ENCODE measurements at regions not wholly inside any gene's neighbourhood (a gene's known extent, or its start where the extent isn't known, plus 50 kb on each side); places are given as distances from the start of the nearest gene placed in this dataset.
"Not testable (repeated sequence)": the region's sequence is repeated elsewhere in the genome, so short reads cannot be mapped to it uniquely, and the experiment has no call there.

DNA sequence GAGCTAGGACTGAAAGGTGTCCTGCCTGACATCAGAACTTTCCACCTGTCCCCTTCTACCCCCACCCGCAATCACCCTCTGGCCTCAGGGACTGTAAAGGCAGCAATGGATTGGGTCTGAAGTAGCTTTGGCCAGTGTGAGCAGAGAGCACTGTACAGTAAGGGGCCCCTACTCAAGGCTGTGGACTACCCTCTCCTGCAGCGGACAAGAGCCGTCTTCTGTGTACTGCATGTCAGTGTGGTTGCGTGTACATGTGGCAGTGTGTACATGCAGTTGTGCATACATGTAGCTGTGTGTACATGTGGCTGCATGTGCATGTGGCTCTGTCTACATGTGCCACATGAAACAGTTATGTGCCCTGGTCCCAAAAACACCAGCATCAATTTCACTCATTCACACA lies 205.9 kb upstream of the LINGO1 start:
- DNase-seq, result no peak

DNA sequence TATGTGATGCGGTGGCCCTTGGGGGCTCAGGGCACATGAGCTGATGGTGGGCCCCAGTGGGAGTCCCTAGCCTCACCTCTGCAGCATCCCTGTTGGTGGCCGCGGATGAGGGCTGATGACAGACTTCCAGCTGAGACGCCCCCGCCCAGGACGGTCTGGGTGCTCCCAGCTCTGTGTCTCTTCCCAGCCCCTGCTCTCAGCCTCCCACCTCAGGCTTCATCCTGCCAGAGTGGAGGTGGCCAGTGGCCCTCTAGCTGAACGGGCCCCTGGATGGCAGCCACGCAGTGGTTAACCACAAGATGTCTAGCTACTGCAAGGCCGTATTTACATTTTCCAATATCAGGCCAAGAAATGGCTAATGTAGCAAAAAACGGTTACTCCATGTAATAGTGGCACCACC lies 205.3 kb upstream of the LINGO1 start:
- no peak for DNase-seq

DNA sequence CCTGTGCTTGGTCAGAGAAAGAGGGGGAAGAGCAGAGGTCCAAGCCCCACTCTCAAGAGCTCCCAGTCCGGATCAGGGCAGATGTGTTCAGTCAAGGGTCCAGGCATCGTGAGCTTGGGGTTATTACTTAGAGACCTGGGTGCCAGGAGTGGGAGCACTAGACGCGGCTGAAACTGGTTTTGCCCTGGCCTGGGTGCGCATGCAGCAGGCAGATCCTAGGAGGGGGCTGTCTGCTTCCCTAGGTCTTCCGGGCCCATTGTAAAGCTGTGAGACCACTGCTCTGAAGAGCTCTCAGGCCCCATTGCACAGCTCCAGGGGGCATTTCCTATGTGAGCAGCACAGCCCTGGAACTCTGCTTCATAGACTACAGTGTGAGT lies 204.9 kb upstream of the LINGO1 start:
- DNase-seq, result no peak

DNA sequence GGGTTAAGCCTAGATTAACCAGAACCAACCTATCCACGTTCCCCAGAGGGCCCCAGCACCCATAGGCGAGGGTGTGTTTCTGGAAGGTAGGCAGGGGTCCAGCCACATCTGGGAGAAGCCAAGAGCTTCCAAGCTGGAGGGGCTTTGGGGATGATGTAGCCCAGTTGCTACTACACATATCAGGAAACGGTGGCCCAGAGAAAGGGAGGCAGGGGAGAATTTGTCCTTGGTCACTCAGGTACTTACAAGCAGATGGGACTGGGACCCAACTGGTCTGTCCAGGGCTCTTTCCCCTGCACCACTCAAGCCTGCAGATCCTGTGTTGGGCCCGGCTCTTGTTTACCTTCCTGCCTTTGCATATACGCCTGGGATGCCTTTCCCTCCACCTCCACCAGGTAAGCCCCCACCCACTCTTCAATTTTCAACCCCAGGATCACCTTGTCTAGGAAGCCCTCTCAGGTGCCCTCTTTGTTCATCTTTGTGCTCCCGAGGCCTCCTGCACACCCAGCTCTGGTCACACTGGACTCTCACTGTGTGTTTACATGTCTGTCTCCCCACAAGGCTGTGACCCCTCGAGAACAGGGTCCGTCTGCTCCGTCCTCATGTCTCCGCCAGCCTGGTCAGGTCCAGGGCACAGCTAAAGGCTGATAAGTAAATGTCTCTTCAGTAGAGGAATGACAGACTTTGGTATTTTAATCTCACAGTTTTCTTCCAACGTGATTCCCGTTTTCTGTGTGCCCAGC lies 204.4 kb upstream of the LINGO1 start:
- no peak for DNase-seq

DNA sequence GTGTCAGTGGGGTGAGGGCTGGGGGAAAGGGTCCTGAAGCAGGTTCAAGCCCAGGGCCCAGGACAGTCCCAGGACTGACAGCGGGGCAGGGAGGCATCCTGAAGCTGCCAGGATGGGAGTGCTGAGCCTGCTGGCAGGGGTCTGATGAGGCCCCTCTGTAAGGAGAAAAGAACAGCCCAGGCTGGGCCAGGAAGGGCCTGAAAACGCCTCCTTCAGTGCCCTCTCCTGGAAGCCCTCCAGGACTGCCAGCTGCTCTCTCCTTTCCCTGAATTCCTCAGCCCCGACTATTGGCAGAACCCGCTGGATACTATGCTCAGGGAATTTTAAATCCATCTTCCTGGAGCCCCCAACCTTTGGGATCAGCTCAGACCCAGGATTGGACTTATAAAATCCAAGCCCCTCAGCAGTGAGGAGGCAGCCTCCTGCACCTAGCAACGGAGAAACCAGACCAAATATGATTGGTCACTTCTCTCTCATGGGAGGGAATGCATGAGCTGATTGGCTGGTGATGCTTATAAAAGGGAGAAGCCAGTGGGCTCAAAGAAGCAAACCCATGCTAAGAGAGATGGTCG lies 203.5 kb upstream of the LINGO1 start:
- DNase-seq, result no peak

DNA sequence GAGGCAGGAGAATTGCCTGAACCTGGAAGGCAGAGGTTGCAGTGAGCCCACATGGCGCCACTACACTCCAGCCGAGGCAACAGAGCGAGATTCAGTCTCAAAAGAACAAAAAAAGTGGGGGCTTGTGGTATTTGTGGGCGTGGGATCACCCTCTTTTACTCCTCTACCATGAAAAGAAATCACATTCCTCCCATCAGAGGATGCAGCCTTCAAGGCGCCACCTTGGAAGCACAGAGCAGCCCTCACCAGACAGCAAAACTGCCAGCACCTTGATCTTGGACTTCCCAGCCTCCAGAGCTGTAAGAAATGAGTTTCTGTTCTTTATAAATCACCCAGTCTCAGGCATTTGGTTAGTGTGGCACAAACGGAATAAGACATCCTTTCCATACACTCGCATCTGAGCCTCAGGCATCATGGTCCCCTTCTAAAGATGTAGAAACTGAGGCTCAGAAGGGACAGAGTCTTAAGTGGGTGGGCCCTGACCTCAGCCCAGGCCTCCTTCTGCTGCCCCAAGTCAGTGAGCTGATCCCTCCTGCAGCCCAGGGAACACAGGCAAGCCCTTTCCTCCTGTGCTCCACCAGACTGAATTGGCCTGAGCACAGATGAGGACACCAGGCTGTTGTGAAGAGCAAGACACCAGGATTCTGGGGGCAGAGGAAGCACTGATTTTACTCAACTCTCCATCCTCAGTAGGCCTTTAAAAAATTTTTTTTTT lies 201.7 kb upstream of the LINGO1 start:
- no peak for DNase-seq

DNA sequence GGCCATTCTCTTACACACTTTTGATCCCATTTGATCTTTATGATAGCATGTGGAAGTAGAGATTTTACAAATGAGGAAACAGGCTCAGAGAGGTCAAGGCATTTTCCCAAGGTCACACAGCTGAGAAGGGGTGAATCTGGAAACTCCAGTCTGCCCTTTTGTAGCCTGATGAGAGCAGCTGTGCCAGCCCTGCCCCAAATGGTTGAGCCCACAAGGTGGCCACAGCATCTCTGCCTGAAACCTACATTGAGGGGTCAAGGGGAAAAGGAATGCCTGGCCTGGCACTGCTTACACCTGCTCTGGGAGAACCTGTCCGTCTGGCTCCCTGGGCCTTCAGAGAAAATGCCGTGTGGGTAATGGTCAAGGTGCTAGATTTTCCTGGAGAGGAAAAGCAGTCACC lies 200.2 kb upstream of the LINGO1 start:
- no peak for DNase-seq

DNA sequence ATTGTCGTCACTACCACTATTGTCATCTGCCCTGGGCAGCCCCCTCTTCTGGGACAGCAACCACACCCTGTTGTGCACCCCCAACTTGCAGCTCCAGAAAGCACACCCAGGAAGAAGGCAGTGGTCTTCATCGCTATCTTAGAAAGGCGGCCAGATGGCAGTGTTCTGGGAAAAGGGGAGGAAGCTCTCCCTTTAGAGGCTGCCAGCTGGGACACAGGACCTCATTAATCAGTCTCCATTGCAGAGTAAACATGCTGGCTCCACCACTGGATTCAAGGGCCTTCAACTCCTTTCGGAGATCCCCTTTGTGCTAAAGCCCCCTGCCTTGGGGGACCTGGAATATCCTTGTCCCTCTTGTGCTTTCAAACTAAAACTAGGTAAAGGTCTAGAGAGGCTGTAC lies 199.3 kb upstream of the LINGO1 start:
- DNase-seq, result no peak

DNA sequence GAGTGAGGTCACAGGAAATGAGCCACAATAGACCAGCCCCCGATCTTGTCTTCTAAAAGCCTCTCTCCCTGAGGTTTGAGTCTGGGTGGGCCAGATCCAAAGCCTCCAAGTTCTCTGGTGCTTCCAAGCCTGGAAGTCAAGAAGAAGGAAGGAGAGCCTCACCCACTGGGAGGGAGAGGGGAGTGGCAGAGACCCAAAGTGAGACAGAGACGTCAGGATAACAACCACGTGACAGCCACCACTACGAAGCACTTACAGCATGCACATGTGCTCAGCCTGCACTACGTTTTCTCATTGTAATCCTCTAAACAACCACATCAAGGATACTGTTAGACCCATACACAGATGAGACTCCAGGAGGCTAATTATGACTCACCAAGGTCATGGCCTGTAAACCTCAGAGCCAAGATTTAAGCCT lies 197.3 kb upstream of the LINGO1 start:
- no peak for DNase-seq

DNA sequence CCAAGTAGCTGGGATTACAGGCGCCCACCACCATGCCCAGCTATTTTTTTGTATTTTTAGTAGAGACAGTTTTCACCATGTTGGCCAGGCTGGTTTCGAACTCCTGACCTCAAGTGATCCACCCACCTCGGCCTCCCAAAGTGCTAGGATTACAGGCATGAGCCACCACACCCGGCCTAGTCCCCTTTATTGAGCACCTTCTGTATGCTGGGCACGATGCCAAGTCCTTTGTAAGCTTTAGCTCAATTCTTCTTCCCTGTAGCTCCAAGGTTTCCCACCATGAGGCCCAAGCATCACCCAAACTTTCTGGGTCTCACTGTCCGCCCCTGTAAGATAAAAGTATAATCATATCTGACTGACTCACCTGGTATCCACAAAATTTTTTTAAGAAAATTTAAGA lies 196.6 kb upstream of the LINGO1 start:
- not testable (repeated sequence) for DNase-seq

DNA sequence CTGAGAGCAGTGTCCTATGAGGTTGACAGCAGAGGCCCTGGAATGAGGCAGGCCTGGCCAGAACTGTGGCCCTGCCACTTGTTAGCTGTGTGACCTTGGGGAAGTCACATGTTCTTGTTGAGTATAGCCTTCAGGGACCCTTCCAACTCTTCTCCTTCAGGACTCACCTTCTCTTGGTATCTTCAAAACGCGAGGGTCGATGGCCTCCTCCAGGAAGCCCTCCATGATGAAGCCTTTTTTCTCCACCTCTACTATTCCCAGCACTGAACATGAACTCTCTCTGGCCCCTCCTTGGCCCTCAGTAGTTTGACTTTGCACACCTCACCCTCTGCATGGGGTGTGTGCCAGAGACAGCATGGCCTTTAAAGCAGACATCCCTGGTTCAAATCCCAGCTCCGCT lies 195.1 kb upstream of the LINGO1 start:
- no peak for DNase-seq

DNA sequence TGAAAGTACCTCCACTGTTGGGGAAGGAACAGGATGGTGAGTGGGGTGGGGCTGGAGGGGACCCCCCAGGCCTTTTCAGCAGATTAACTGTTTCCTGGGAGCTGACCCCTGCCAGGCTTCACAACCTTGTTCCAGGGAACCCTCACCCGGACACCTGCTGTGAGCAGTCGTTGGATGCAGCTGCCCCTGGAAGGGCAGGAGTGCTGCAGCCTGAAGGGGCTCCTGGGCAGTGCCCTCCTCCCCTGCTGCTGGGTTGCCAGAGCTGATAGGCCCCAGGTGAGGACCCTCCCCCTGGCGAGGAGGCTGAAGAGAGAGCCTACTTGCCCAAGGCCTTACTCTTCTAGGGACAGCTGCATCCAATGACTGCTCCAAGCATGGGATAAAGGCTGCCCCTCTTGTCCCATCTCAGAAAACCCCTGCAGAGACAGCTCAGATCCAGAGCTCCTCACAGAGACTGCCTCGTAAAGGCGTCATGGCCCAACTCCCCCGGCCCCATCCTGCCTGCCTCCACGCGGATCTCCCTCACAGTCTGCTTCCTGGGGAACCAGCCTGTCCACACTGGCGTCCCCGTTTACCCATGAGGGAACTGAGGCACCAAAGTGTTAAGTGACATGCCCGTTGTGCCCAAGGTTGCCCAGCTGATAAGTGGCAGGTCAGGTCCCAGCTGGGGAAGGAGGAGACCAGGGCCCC lies 193.4 kb upstream of the LINGO1 start:
- no peak for DNase-seq

DNA sequence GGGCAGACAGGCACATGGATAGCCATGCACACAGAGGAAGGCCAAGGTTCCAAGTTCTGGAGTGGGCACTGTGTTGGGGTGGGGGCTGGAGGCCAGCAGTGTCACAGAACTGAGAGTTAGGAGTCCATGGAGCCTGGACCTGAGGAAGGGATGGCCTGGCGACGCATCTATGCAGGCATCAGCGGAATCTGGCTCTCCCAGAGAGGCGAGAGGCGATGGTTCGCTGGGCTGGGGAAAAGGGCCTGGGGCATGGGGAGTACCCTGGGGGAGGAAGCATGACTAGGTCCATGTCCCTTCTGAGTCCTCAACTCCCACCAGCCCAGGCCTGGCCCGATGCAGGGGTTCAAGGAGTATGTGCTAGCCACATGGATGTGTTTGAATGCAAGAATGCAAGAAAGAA lies 192.8 kb upstream of the LINGO1 start:
- no peak for DNase-seq

DNA sequence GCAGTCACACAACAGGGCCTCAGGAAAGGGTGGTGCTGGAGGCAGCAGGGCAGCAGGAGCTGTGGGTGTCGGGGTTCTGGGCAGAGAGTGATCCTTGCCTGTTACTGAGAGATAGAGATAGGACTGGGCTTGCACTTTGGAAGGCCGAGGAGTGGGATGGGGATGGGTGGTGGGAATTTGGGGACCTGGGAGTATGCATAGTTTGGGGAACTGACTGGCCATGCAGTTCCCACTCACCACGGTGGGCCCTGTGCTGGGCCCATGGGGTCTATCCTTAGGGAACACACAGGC lies 192.5 kb upstream of the LINGO1 start:
- no peak for DNase-seq

DNA sequence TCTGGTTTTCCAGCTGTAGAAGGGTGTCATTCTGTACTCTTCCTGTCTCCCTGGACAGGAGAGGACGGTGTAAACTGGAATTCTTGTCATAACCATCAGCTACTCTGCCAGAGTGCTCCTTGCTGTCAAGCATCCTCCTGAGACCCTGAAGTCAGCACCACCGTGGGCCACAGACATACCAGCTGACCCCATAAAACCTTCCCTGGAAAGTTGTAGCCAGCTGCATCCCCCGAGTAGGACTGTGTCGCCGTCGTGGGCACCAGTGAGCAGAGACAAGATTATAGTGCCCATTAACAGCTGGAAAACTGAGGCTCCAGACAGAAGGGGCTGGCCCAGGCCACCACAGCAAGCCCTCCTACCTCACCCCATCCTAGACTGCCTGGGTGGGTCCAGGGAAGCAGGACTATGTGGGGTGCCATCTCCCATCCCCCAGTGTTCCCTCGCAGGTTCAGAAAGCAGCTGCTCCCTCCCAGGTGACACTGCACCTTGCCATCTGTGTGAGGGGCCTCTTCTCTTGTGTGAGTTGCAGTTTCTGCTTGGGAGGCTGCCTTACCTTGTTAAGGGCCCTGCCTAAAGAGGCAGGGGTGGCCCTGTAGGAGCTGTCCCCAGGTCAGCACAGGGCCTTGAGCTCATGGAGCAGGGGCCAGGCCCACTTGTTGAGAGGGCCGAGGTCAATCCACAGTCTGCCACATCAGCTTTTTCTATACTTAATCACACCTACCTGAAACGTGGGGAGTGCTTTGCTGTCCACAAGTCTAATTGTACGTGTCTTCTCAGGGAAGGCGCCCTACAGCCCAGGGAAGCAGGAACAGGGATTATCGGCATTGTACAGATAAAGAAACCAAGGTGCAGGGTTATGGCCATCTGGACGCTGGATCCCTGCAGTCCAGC lies 191.9 kb upstream of the LINGO1 start:
- no peak for DNase-seq

DNA sequence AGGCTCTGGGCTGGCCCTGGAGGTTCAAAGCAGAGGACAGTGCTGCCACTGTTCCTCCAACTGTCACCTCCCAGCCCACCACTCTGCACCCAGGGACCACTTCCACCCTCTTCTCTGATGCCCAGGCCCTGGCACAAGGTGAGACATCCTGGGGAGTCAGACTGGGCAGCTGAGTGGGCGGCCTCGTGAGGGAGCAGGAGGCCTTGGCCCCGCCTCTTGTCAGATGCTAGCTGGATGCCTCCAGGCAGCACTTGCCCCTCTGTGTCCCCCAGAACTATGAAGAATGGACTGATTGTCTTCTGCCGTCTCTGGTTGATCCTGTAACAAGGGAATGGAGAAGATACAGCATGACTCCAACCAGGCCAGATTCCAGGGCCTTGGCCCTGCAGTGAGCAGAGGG lies 191.0 kb upstream of the LINGO1 start:
- no peak for DNase-seq

DNA sequence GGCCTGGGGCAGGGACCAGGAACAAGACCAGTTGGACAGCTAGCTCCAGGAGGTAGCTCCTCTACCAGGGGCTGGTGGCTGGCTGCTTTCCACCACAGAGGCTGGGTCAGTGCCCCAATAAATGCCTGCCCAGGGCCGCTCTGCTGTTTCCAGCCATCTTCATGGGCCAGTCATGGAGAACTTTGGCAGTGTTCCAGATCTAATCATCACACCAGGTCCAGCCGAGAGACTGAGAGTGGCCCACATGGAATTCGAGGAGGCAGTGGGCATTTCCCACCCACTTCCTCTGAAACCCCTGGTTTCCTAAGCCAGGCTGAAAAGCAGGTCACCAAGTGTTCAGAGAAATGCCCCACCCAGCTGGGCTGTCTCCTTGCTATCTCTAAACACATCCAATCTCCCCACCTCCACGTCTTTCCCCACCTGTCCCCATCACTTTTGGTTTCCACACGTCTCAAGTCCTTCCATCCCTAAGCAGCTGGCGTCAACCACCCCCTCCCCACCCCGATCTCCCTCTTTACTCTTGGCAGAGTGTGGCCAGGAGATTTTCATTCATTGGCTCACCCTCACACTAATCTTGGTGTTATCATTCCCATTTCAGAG lies 190.0 kb upstream of the LINGO1 start:
- no peak for DNase-seq

DNA sequence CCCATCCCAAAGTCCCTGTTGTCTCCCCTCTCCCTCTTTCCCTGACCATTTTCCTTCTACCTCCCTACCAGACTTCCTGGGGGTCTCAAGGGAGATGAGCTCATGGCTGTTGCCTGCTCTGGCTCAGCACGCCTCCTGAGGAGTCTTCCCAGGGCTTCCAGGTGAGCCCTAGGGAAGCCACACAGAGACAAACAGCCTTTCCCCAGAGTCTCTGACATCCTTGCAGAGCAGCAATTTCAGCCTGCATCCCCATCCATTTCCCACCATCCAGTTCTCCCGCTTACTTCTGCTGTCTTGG lies 189.2 kb upstream of the LINGO1 start:
- no peak for DNase-seq

DNA sequence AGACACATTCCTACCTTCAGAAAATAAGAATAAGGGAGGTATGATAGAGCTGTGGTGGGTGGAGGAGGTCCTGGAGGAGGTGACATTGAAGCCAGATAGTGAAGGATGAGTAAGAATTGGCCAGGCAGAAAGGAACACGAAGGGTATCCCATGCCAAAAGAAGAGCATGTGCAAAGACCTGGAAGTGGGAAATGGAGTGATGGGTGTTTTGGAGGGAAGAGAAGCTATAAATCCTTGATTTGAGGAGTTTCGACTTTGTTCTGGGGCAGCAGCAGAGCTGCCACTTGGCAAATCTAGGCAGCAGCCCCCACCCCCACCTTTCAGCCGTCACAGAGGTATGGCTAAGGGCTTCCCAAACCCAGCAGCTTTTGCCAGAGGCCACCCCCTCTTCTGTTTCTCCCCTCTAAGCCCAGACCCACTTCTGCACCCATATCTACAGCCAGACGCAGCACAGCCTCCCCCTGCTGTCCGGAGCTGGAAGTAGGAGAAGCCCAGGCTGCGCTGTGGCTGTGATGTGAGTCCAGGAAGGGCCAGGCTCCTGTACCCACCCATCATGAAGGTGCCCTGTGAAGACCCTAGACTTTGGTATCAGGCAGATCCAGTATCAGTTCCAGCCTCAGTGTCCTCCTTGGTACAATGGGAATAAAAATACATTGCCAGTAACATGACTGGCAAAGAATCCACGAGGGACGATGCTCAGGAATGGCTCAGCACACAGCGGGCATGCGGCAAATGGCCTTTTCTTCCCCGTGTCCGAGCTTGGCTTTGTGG lies 188.7 kb upstream of the LINGO1 start:
- peak; percentile 74 for DNase-seq

DNA sequence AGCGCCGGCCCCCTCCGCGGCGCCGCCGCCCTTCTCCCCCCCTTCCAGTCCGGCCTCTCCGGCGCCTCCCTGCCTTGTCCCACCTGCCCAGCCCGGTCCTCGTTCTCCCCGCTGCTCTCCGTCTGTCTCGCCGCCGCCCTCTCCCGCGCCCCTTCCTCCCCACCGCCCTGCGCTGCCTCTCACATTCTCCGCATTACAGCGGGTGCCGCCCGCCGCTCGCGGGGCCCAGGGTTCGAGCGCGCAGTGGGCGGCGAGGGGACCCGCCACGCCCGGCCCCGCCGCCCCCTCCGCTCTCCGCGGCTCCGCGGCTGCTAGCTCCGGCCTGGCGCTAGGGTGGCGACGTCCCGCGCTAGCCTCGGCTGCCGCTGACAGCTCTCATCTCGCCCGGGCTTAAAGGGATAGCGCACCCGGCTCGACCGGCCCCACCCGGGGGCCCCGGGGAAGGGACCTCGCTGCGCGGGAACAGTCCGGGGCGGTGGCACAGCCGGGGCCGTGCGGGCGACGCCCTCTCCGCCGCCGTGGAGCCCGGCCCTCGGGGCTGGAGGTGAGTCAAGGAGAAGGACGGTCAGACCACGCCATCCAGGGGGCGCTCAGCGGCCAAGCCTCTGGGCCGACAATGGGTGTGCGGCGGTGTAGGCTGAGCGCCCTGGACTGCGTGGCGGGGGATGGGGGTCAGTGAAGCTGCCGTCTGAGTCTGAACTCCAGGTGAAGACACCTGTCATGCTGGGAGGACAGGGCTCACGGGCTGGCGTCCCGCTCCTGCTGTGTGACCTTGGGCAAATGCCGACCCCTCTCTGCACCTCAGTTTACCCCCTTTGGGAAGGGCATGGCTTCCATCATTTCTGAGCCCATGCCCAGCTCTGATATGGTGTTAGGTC lies 187.4 kb upstream of the LINGO1 start:
- no peak for DNase-seq
